ENCODE measurements at regions not wholly inside any gene's neighbourhood (a gene's known extent, or its start where the extent isn't known, plus 50 kb on each side); places are given as distances from the start of the nearest gene placed in this dataset.

DNA sequence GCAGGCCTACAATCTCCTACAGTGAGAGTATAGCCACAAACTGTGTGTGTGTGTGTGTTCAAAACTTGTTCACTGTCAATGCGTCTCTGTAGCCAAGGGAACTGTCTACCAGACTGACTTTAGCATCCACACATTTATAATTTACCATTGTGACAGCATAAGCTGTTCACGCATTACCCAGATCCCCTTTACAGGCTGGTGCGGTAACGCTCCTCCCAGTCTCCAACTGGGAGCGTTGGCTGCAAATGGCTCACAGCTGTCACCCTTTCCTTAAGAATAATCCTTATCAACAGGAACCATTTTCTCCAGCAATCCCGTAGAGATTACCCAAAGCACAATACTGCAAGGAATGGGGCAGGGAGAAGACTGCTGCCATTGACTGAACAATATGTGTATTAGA, 199.5 kb downstream of the GPAM start:
- intact Hi-C loops (cut with micrococcal nuclease) (no loop called here), dilution Hi-C loops (cut with HindIII; ENCODE audit: low sequenced_read_pairs, unreplicated experiment) (no loop called here), in situ Hi-C loops (cut with MboI; ENCODE audit: low sequenced_read_pairs) (no loop called here)
- no peak for DNase-seq
- ChIA-PET CTCF (no interaction called here), POLR2A (ENCODE audit: unreplicated experiment) (no interaction called here)
- Histone ChIP-seq H3K9ac (ENCODE audit: low read depth, low read length) (no peak overlapping the region), H2AFZ (replicated peaks; ENCODE audit: low read length, poor library complexity) (no peak overlapping the region), H3K4me3 (ENCODE audit: insufficient read depth, low read depth, low read length) (no peak overlapping the region), H4K91ac (ENCODE audit: insufficient read depth, low read depth, low read length) (no peak overlapping the region), H3K23ac (ENCODE audit: low read depth, low read length) (no peak overlapping the region), H3K9me3 (ENCODE audit: control insufficient read depth, insufficient read depth, low read length) (peaks cover 14% of the 10 kb centered on the region), H2AK5ac (ENCODE audit: low read depth, low read length) (no peak overlapping the region), H3K14ac (replicated peaks; ENCODE audit: low read depth, low read length) (no peak overlapping the region), H3K27me3 (ENCODE audit: control insufficient read depth, insufficient read depth, low read length) (no peaks in the 10 kb centered on the region), H3K79me1 (ENCODE audit: low read depth in 1 of 2, low read length in 2 of 2) (no peaks in the 10 kb centered on the region), H2BK120ac (ENCODE audit: low read depth, low read length) (no peak overlapping the region), H2BK5ac (ENCODE audit: low read depth, low read length, poor library complexity, severe bottlenecking) (no peak overlapping the region), H3K4me2 (ENCODE audit: low read depth, low read length) (no peak overlapping the region), H3K4me1 (ENCODE audit: control insufficient read depth, insufficient read depth, low read length) (no peaks in the 10 kb centered on the region), H3K9me1 (ENCODE audit: insufficient read depth, low read length) (no peaks in the 10 kb centered on the region), H4K8ac (ENCODE audit: low read depth in 2 of 2, low read length in 2 of 2) (no peak overlapping the region), H2BK20ac (ENCODE audit: low read depth, low read length) (no peak overlapping the region), H3K36me3 (ENCODE audit: control insufficient read depth, insufficient read depth, low read length) (no peaks in the 10 kb centered on the region), H3K18ac (ENCODE audit: low read depth, low read length) (no peak overlapping the region), H3K4ac (ENCODE audit: low read depth, low read length) (no peak overlapping the region), H3K27ac (ENCODE audit: insufficient read depth, low read length) (no peak overlapping the region), H3K56ac (ENCODE audit: extremely low read depth, insufficient read depth, low read length) (no peak overlapping the region), H4K5ac (ENCODE audit: low read depth, low read length) (no peak overlapping the region), H2AK9ac (replicated peaks; ENCODE audit: low read depth, low read length, poor library complexity) (no peak overlapping the region), H4K20me1 (ENCODE audit: insufficient read depth, low read length) (no peaks in the 10 kb centered on the region), H2BK15ac (ENCODE audit: low read depth, low read length) (no peak overlapping the region)
- 65% methylated on average over 2 of the region's 6 CpGs; no CpG with 5 or more reads in 1 of the 2 experiments for WGBS, 2 experiments (ENCODE audit: extremely low coverage in 2 of 2, insufficient read length in 1 of 2)
- no TSS peak for BruUV-seq (replicated peaks)
- TF ChIP-seq NFE2L2 (IDR thresholded peaks at IDR 0.05; ENCODE audit: low read depth, low read length) (no peak), FOS (IDR thresholded peaks at IDR 0.05; ENCODE audit: low read depth, low read length) (no peak), SMC3 (IDR thresholded peaks at IDR 0.05; ENCODE audit: low read depth, low read length) (no peak)
- ATAC-seq (ENCODE audit: low read depth), result no peak
